Panc1 (cell line): ENCODE measurements at regions not wholly inside any gene's neighbourhood (a gene's known extent, or its start where the extent isn't known, plus 50 kb on each side); places are given as distances from the start of the nearest gene placed in this dataset.

Experiments
- POLR2AphosphoS5 ChIP-seq: IDR thresholded peaks from 2 replicates; pipeline ENCODE4 v1.6.1; 2012; ENCODE audit warnings: mild to moderate bottlenecking, low read depth, low read length, moderate library complexity
- TF ChIP-seq, protein P1 (sequence below): fragments of 450-650 bp; IDR thresholded peaks from 2 replicates; pipeline ENCODE4 v1.5.1; 2017; ENCODE audit warnings: mild to moderate bottlenecking

DNA sequence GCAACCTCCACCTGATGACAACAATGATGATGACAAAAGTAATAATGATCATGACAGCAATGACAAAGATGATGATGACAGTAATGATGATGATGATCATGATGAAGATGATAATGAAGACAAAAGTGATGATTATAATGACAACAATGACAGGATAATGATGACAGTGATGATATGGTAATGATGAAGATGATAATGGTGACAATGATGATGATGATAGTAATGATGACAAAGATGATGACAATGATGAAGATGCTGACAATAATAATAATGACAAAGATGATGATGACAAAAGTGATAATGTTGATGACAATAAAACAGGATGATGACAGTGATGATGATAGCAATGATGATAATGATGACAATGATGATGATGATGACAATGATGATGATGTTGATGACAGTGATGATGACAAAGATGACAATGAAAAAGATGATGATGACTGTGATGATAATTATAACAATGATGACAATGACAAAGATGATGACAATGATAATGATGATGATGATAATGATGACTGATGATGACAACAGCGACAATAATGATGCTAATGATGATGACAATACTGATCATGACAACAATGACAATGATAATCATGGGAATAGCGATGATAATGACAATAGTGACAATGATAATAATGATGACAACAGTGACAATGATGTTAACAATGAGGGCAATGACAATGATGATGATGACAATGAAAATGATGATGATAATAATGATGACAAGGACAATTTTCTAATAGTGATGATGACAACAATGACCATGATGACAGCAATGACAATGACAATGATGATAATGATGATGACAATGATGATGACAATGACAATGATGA lies 1106.5 kb upstream of the AUTS2 start:
- TF ChIP-seq, protein P1, sequence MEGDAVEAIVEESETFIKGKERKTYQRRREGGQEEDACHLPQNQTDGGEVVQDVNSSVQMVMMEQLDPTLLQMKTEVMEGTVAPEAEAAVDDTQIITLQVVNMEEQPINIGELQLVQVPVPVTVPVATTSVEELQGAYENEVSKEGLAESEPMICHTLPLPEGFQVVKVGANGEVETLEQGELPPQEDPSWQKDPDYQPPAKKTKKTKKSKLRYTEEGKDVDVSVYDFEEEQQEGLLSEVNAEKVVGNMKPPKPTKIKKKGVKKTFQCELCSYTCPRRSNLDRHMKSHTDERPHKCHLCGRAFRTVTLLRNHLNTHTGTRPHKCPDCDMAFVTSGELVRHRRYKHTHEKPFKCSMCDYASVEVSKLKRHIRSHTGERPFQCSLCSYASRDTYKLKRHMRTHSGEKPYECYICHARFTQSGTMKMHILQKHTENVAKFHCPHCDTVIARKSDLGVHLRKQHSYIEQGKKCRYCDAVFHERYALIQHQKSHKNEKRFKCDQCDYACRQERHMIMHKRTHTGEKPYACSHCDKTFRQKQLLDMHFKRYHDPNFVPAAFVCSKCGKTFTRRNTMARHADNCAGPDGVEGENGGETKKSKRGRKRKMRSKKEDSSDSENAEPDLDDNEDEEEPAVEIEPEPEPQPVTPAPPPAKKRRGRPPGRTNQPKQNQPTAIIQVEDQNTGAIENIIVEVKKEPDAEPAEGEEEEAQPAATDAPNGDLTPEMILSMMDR, result no peak
- no peak for TF ChIP-seq POLR2AphosphoS5
